Caco-2 (cell line): ENCODE measurements at regions not wholly inside any gene's neighbourhood (a gene's known extent, or its start where the extent isn't known, plus 50 kb on each side); places are given as distances from the start of the nearest gene placed in this dataset.

Experiments used
- BruUV-seq: library from RNA; stranded (reverse); fragments of 400-500 nt; replicated peaks from 2 replicates; lab custom pipeline; 2021; lab: Mats Ljungman, UMichigan
- CTCF ChIA-PET: fragments of 300-600 bp; sonication (Branson Sonifier 250); formaldehyde crosslinking; loops from one replicate; lab custom pipeline; 2022; ENCODE audit warnings: antibody characterized with exemption; lab: Charles Lee
- POLR2A ChIA-PET: fragments of 300-600 bp; sonication (Branson Sonifier 250); formaldehyde crosslinking; loops from one replicate; lab custom pipeline; 2022; ENCODE audit warnings: antibody characterized with exemption; lab: Charles Lee
- DNase-seq, 2 experiments: peaks; one replicate each; pipeline versions ENCODE4 v3.0.0 to v3.0.0-alpha.2; 2020 to 2022
- H3K27me3 ChIP-seq: replicated peaks from 2 replicates; pipeline ENCODE4 v1.6.0; 2011; ENCODE audit warnings: low read length; ENCODE audit not compliant: control insufficient read depth, insufficient read depth
- H3K36me3 ChIP-seq: 2 replicates; pipeline ENCODE4 v1.5.1; 2011; ENCODE audit warnings: low read length; ENCODE audit not compliant: control insufficient read depth, insufficient read depth
- H3K4me1 ChIP-seq: fragments of 250-450 bp; sonication (Bioruptor Pico); 2 replicates; pipeline ENCODE4 v1.5.1; 2020; ENCODE audit warnings: mild to moderate bottlenecking
- H3K4me3 ChIP-seq: 2 replicates; pipeline ENCODE4 v1.5.1; 2011; ENCODE audit warnings: low read depth, mild to moderate bottlenecking, control low read depth, low read length
- H3K9me3 ChIP-seq: fragments of 250-450 bp; sonication (Bioruptor Pico); 2 replicates; pipeline ENCODE4 v1.5.1; 2020; ENCODE audit warnings: mild to moderate bottlenecking, moderate library complexity
- H3K27ac Mint-ChIP-seq: one replicate; pipeline ENCODE4 v1.8.0; 2022; ENCODE audit warnings: mixed read lengths; ENCODE audit not compliant: unreplicated experiment
- H3K27me3 Mint-ChIP-seq: one replicate; pipeline ENCODE4 v1.8.0; 2022; ENCODE audit warnings: mixed read lengths; ENCODE audit not compliant: insufficient read depth, unreplicated experiment
- H3K36me3 Mint-ChIP-seq: one replicate; pipeline ENCODE4 v1.8.0; 2022; ENCODE audit warnings: mild to moderate bottlenecking, mixed read lengths; ENCODE audit not compliant: insufficient read depth, unreplicated experiment
- H3K4me1 Mint-ChIP-seq: one replicate; pipeline ENCODE4 v1.8.0; 2022; ENCODE audit warnings: low read depth, mixed read lengths; ENCODE audit not compliant: unreplicated experiment
- H3K4me3 Mint-ChIP-seq: one replicate; pipeline ENCODE4 v1.8.0; 2022; ENCODE audit warnings: mild to moderate bottlenecking, moderate library complexity, mixed read lengths; ENCODE audit not compliant: unreplicated experiment
- H3K9me3 Mint-ChIP-seq: one replicate; pipeline ENCODE4 v1.8.0; 2022; ENCODE audit warnings: mixed read lengths; ENCODE audit not compliant: unreplicated experiment
- CTCF ChIP-seq, 2 experiments: fragments of 200-600 bp in 1 of 2; IDR thresholded peaks; 1 replicate in 1 of 2; 2 replicates in 1 of 2; pipeline versions ENCODE4 v1.5.1 to v1.8.0; 2011 to 2022; ENCODE audit warnings: antibody characterized with exemption in 1 of 2, control low read depth in 1 of 2, inconsistent platforms in 1 of 2, low read depth in 1 of 2, low read length in 1 of 2, mild to moderate bottlenecking in 1 of 2, moderate library complexity in 1 of 2; ENCODE audit not compliant: insufficient read depth in 1 of 2, severe bottlenecking in 1 of 2, unreplicated experiment in 1 of 2
- intact Hi-C: fragments of 100-400 bp; cut with micrococcal nuclease; formaldehyde crosslinking; loops from one replicate; pipeline ENCODE4 v1.10.0; 2022; ENCODE audit not compliant: unreplicated experiment

- Histone ChIP-seq H3K4me3 (no peak overlapping the region), H3K9me3 (peaks cover 9% of the 10 kb centered on the region), H3K36me3 (no peaks in the 10 kb centered on the region), H3K4me1 (peaks cover 4% of the 10 kb centered on the region; the same call in 1 of the 2 replicates), H3K27me3 (no peaks in the 10 kb centered on the region)
- Mint-ChIP-seq H3K9me3 (peaks cover 18% of the 10 kb centered on the region), H3K4me3 (no peak overlapping the region), H3K27ac (no peak overlapping the region), H3K36me3 (peaks cover 15% of the 10 kb centered on the region), H3K27me3 (no peaks in the 10 kb centered on the region), H3K4me1 (peaks cover 13% of the 10 kb centered on the region)
- no peak for TF ChIP-seq CTCF (IDR thresholded peaks at IDR 0.05; ENCODE audit: insufficient read depth in 1 of 2, low read depth in 1 of 2, low read length in 1 of 2, severe bottlenecking in 1 of 2, unreplicated experiment in 1 of 2)
- BruUV-seq, result no TSS peak
- ChIA-PET CTCF (no interaction called here), POLR2A (no interaction called here)
- intact Hi-C loops, result no loop called here
- DNase-seq, result no peak
These were observed 86.3 kb downstream of the KCNRG start for GRCh38 chr13:50101590-50101989.

GRCh38 chr13:50104493-50104892, 89.2 kb downstream of the KCNRG start:
- Mint-ChIP-seq H3K27ac (no peak overlapping the region), H3K4me1 (peaks cover 13% of the 10 kb centered on the region), H3K36me3 (no peaks in the 10 kb centered on the region), H3K27me3 (no peaks in the 10 kb centered on the region), H3K9me3 (no peaks in the 10 kb centered on the region), H3K4me3 (no peak overlapping the region)
- no peaks in the 10 kb centered on the region for H3K36me3 ChIP-seq
- CTCF ChIA-PET, result no interaction called here
- no peaks in the 10 kb centered on the region for H3K9me3 ChIP-seq
- no peaks in the 10 kb centered on the region for H3K27me3 ChIP-seq
- intact Hi-C loops, result no loop called here
- no peak for DNase-seq
- no TSS peak for BruUV-seq
- POLR2A ChIA-PET, result no interaction called here
- H3K4me1 ChIP-seq, result peaks cover 4% of the 10 kb centered on the region; the same call in 1 of the 2 replicates
- TF ChIP-seq CTCF (IDR thresholded peaks at IDR 0.05; ENCODE audit: insufficient read depth in 1 of 2, low read depth in 1 of 2, low read length in 1 of 2, severe bottlenecking in 1 of 2, unreplicated experiment in 1 of 2), result no peak
- no peak overlapping the region for H3K4me3 ChIP-seq

- no peak for TF ChIP-seq CTCF (IDR thresholded peaks at IDR 0.05; ENCODE audit: insufficient read depth in 1 of 2, low read depth in 1 of 2, low read length in 1 of 2, severe bottlenecking in 1 of 2, unreplicated experiment in 1 of 2)
- no TSS peak for BruUV-seq
- no peaks in the 10 kb centered on the region for H3K27me3 ChIP-seq
- H3K27ac Mint-ChIP-seq, result no peak overlapping the region
- H3K9me3 ChIP-seq, result no peaks in the 10 kb centered on the region
- no peaks in the 10 kb centered on the region for H3K27me3 Mint-ChIP-seq
- H3K36me3 Mint-ChIP-seq, result no peaks in the 10 kb centered on the region
- peaks cover 4% of the 10 kb centered on the region; the same call in 1 of the 2 replicates for H3K4me1 ChIP-seq
- H3K4me1 Mint-ChIP-seq, result peaks cover 13% of the 10 kb centered on the region
- intact Hi-C loops, result no loop called here
- H3K36me3 ChIP-seq, result no peaks in the 10 kb centered on the region
- no peaks in the 10 kb centered on the region for H3K9me3 Mint-ChIP-seq
- no peak for DNase-seq
- no peak overlapping the region for H3K4me3 ChIP-seq
- POLR2A ChIA-PET, result no interaction called here
- CTCF ChIA-PET, result no interaction called here
- no peak overlapping the region for H3K4me3 Mint-ChIP-seq
These were observed 91.3 kb downstream of the KCNRG start for GRCh38 chr13:50106559-50106958.
